NCI-H446 (cell line): ENCODE measurements at regions not wholly inside any gene's neighbourhood (a gene's known extent, or its start where the extent isn't known, plus 50 kb on each side); places are given as distances from the start of the nearest gene placed in this dataset.

Experiments used
- DNase-seq, 2 experiments: peaks; one replicate each; lab custom pipeline; 2025; lab: John Stamatoyannopoulos, UW

DNA sequence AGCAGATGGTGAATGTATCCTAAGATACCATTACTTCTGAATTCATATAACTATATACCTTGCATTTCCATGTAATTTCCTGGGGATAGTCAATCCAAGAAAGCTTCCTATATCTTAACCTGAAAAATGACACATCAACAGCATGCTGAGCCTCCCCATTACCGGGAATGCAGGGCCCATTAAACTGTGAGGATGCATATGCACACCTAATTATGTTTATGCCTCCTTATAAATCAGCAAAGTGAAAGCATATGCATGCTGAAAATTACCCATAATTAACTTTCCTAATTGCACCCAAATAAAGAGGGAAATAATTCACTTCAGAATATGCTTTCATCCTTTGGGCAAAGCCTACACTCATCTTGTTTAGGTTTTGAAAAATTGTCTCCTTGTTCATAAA lies 663.0 kb downstream of the KCNA4 start:
- no peak for DNase-seq

DNA sequence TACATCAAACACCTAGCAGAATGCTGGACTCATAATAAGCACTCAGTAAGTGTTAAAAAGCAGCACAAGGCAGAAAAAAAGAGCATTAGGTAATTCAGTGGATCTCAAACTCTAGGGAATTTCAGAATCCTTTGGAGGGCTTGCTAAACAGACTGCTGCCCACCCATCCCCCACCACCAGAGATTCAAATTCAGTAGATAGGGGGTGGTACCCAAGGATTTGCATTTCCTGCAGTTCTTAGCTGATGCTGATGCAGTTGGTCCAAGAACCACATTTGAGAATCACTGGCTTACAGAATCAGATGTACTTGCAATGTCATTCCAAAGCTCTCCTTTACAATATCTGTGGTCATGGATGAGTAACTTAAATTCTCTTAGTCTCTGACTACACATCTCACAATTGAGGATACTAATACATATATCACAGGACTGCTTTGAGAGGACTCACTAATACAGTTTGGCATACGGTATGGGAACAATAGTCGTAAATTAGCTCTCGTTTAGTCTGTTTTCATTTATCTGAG lies 664.5 kb downstream of the KCNA4 start:
- DNase-seq: no peak

DNA sequence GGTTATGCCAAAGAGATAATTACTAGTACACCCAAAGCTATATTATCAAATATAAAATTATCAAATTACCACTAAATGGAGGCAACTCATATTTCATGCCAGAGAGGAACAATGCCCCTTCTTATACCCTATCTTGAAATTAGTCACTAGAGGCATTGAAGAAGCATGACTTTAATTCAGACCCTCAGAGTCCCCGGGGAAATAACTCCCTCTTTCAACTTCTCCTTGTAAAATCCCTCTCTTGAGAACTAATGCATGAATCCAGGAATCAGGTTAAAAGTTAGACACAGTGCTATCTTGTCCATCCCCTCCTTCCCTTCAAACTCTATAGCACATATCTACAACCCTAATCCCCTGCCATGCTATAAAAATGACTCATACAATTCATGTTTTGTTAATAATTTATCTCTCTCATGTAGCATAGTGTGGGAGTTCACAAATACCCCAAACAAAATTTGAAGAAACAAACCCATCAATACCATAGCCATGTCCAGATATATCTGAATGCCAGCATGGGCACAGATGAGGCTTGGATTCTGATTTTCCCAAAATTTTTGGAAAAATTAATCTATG lies 665.4 kb downstream of the KCNA4 start:
- DNase-seq: no peak

DNA sequence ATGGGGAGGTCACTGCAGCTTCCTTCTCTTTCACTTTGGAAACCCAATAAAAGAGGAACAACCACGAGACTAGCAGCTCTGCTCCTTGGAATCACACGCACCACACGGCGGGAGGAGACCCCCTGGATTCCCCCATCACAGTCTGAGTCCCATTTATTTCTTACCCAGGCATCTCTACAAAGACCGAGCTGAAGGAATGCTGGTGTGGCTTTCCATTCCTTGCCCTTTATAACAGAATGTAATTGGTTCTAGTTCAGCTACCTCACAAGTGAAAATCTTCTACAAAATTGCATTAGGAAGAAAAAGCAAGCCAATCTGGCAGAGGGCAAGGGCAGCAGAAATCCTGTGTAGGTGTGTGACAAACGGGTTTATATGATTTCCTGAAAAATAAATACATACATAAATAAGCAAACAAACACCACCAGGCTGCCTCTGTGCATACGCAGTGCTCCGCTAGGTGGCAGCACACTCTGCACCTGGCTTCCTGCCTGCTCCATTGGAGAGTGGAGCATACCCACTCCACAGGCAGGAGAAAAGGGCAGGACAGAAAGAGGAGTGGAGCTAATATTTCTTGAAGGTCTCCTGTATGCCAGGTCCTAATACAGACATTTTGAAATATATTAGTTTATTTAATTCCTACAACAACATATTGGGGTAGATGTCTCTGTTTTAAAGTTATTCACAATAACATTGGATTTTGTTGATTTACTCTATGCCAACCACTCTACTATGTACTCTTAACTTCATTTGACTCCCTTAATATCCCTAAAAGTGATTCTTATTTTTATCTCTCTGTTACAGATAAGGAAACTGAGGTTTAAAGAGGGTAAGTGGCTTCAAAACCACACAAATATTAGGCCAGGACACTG lies 673.1 kb downstream of the KCNA4 start:
- peak; percentile 35 to 67 for DNase-seq

DNA sequence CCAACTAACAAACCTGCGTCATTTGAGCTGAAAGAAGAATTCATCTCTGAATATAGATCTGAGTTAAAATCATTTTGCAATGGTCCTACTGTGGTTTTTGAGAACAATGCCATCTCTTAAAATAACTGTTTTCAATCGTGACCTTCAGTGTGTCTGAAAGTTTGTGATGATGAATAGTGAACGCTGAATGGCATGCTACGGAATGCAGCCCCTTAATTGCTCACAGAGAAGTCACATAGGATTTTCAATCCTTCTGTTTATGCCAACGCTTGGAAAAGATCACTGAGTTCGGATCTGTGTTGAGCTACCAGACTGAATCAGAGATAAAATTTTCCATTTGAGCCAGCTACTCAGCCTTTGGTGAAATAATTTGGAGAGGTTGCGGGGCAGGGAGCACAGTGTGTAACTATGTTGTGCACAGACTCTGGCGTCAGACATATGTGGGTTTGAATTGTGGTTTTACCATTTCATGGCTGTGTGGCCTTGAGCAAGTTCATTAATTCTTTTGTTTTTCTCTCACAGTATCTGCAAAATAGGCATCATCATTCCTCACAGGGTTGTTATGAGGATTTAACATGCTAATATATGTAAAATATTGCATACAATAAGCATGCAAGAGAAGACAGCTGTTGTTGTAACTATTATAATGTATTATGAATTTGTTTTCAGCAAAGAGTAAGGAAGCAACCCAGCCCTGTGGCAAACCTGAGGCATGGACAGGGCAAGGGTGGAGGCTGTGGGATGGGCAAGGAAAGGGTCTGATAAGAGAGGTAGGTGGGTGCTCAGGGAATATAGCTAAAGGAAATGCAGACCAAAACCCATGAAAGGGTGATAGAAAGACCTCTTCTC lies 679.9 kb downstream of the KCNA4 start:
- DNase-seq: no peak

DNA sequence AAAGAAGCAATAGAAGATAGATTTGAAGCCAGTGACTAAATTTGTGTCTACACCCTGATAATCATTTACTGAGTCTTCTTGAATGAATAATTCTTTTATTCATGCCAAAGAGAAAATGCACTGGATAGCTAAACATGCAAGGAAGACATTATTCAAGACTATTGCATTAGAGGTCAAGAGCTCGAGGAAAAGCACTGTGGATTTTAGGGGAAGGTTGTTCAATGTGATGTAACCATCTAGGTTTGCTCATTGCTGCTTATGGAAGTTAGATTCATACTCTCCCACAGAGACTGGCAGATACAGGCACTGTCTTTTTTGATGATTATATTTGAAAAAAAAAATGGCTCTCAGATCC lies 682.1 kb downstream of the KCNA4 start:
- no peak for DNase-seq

DNA sequence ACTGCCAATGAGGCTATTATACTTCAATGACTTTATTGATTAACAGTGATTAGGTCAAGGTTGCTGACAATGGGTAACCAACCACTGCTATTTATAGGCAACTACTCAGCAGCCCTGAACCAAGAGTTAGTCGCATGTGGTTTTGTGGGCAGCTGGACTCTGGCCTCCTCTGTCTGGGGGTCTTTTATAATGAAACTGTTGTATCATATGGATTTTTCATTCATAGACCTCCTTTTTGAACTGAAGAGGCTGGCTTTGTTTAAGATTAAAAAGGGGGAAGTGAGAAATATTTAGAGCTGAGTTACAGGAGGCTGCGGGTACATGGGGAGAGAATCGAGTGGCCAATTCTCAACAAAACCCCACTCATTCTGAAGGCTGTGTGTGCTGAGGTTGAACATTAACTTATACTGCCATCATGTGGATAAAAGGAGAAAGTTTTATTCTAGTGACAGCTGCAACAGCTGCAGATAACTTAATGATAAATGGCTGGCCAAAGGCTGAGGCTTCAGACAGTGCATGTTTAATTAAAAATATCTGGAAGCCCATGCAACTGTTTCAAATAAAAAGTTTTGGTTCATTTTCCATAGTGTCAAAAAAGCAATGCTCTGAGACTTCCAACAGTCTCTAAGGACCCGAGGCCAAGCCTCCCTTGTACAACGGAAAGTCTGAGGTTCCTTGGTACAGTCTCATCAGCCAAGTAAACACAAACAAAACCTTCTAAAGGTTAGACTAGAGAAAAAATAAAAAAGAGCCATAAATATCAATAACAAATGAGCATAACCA lies 682.6 kb downstream of the KCNA4 start:
- peak; percentile 22 to 51 for DNase-seq

DNA sequence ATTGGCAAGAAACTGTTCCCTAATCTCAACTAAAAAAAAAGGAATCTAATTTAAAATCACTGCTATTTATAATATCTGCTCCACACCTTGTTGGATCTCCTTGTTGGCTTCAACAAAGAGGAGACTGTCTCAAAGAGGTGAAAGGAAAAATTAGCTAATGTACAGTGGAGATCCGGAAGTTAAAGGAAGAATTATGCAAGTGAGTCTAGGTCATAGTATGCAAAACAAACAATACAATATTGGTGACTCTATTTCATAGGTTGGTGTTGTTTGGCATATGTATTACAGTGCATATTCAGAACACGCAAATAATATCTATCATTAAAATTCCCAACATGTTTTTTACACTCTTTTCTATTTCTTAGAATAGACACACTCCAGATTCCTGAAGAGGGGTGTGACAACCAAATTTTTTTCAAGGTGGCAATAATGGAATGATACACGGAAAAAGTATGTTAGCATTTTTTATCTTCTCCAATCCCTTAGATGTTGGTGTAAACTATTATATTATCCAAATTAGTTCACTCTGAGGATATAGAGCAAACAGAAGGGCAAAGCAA lies 685.3 kb downstream of the KCNA4 start:
- no peak for DNase-seq

DNA sequence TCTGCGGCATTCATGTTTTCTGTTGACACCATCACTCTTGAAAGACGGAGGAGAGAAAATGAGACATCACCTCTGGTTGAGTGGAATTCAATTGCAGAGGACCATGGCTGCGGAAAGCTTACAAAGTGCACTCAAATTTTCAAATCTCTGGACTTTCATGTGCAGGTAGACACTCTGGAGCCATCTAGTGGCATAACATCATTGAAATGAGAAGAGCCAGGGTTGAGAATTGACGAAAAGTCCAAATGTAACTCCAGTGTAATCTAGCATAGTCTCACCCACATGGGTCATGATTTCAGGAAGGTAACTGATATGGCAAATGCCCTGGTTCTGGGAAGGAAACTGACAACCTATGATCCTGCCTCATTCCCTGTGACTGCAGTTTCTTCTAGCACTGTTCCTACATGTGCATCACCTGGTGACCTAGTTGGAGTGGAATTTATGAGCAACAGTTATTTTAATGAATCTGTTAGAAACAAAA lies 687.8 kb downstream of the KCNA4 start:
- peak; percentile 7 to 64 for DNase-seq

DNA sequence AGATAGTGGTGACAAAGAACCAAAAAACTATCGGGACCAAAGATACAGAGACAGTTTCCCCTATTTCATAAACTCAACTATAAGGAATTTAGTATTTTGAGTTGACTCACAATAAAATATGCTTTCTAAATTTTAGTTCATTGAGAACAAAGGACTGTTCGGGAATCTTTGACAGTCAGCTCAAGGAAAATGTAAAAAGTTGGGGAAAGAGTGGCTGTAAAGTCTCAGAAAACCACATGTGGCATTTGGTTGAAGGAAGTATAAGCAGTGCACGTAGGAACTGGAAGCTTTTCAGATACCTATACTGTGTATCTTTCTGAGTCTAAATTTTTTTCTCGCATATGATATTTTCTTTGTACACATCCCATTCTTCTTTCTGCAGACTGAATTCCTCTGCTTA lies 688.9 kb downstream of the KCNA4 start:
- no peak for DNase-seq

DNA sequence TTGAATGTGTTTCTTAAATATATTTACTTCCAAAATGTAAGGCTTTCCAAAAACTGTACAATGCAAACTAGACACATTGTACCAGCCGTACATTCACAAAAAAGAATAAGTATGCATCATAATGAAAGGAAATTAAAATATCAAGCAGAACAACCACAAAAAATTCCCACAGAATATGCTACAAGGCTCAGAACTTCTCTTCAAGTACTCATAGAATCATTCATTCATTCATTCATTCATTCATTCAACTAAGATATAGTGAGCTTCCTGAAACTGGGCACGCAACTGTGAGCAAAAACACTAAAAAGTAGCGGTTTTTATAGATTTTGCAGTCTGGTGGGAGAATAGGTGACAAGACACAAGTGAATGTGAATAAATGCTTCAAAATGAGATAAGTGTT lies 690.1 kb downstream of the KCNA4 start:
- DNase-seq: no peak

DNA sequence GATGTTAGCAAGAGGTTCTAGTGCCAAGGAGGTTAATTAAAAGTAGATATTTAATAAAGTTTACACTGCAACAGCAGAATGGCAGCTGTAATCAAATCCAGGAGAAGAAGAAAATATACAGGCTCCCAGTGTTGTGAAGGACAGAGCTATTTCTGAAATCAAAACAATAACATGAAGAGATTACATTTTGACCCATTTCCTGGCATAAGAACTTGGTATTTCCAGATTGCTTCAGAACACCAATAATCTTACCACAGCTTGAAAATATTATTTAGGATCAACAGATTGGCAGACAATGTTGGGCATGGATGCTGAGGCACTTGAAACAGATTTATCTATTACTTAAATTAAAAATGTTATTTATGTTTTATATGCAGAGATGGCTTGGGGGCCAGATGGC lies 692.5 kb downstream of the KCNA4 start:
- no peak for DNase-seq

DNA sequence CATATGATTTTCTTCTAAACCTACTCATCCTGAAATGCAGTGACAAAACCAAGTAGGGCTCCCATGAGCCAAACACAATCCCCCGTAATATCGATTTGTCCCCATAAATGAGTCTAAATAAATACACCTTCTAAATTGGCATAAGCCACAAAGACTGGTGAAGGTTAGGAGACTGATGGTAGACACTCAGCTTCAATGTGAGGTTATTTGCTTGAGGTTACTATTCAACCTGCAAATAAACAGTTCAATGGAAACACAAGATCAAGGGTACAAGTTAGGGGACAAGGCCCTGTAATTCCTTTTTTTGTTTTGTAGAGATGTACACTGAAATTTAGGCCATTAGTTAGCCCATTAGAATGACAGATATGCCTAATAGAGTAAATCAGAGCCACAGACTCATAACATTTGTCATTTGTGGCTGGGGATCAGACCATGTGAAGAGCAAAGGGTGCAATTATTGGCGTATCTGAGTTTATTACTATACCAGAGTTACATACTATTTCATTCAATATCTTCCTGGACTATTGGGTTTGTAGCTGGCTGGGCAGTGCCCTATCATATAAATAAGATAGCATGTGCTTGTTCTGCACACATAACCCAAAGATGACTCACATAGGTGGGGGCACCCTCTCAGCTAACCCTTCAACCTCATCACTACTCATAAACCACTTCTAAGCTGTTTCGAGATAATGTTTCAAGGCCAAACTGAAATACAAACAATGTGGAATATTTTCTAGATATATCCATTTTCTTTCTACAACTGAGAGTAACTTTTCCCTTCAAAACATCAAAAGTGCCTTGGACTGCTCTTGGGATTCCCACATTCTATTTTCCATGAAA lies 695.3 kb downstream of the KCNA4 start:
- DNase-seq: no peak

DNA sequence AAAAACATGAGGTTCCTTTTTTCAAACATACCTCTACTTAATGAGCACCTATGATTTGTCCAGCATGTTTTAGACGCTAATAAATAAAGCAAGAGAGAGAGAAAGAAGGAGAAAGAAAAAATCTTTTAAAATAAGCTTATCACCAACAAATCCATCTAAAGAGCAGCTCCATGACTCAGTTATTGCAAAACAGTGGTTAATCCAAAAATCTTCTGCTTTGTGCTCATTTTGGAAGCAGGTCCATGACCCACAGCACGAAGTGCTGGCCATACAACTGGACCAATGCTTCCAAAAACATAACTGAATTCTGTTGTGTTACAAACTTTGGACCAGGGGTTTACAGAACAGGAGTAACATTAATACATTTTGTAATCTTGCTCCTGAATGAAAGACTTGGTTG lies 696.6 kb downstream of the KCNA4 start:
- DNase-seq: no peak

DNA sequence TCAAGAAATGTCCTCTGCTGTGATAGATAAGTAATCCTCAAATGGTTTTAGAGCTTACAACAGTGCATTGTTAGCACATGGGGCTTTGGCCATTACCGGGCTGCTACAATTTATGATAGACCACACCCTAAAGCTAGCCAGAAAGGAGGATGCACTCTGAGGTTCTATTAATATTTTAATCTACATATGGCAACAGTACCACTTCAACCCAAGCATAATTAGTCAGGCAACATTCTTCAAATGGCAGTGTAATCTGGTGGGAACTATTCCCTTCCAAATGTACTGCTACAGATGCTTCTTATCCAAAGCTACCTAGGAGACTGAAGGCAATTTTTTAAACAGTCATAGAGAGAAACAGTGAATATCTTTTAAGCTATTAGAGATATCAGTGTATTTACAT lies 697.6 kb downstream of the KCNA4 start:
- DNase-seq: no peak

DNA sequence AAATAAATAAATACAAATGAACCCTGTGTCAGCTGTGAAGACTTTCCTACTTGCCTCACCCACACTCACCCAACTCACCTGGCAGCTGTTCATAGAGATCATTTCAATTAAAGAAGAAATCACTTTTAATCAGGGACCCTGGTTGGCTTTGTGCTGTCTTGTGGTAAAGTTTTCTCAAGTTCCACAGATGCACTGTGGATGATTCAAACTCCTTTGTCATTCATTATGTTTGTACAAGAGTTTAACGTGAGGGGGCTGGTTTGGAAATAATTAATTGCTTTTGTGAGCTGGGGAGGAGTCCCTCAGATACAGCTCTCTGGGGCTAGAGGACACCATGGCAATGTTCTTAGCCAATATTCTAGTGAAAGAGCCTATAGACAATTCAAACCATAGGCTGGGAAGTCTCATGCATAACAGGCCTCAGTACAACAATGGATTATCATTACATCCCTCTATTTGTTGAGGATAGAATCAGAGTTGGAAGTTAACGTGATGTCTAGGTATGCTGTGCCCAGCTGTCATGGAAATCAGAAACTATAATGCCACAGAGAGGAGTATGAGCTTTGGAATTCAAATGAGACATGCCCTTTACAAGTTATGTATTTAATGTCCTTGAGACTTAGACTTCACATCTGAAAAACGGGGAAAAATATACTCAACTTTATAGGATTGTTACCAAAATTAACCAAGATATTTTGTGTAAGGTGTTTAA lies 698.5 kb downstream of the KCNA4 start:
- no peak for DNase-seq

DNA sequence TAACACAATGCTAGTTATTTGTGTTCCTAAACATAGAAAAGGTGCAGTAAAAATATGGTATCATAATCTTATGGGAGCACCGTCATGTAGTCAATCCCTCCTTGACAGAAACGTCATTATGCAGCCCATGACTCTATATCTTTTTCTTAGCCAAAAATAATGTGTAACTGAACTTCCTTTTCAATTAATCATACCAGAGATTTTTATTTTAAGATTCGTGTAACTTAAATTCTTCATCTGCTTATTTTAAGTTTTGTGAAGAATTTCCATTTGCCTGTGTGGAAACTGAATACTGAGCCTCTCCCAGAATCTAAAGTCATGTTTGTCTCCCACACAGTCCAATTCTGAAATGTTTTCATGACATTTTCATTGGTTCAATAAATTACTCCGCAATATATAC lies 699.1 kb downstream of the KCNA4 start:
- DNase-seq: no peak

DNA sequence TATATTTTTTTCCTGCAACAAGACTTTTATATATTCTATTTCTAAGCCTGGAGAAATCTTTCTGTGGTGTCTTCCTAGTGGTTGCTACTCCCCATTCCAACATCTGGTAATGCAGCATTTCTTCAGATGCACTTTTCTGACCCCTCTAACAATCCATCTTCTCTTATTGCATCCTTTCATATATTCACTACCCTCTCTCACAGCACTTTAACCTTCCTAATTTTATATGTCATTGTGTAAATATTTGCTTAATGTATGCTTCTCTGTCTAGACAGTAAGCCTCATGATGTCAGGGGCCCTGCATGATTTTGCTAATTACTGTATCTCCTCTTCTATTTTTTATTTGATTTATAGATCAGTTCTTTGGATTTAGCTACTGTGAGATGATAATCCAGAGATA lies 701.6 kb downstream of the KCNA4 start:
- DNase-seq: no peak

DNA sequence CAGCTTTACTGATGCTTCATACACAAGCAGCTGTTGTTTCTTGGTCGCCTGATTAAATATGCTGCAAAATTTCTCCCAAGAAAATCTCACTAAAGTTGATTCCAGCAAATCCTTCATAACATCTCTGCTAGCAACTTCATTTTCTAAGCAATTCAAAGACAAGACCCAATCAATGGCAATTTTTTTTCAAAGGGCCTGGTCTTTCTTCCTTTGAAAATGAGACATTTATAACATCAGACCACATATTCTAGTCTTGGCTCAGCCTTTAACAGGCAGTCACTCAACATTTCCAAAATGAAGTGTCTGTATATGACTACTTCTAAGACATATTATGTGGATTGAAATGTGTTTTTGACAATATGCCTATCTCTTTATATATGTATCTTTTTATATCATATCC lies 702.6 kb downstream of the KCNA4 start:
- DNase-seq: no peak

DNA sequence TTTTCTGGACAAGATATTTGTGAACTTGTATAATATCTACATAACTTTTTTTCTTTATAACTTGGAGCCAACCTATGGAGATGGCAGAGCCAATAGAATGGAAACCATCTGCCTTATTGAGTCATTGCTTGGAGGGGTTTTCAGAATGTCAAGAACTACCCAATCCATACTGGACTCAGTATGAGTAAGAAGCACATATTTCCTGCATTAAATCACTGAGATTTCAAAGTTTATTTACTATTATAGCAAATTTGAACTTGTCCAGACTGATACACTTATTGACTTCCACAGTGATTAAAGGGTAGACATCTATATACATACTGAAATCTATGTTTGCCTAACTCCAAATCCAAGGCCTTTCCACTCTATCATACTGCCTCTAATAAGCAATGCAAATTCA lies 704.0 kb downstream of the KCNA4 start:
- no peak for DNase-seq
